LNCAP (cell line): ENCODE measurements at regions not wholly inside any gene's neighbourhood (a gene's known extent, or its start where the extent isn't known, plus 50 kb on each side); places are given as distances from the start of the nearest gene placed in this dataset.

Source experiments
- CTCF ChIP-seq: fragments of 450-650 bp; IDR thresholded peaks from 2 replicates; pipeline ENCODE4 v1.5.1; 2017; ENCODE audit warnings: mild to moderate bottlenecking

GRCh38 chr16:86013867-86014266, 114.9 kb downstream of the IRF8 start:
- TF ChIP-seq CTCF = no peak

- no peak for TF ChIP-seq CTCF
Observed at GRCh38 chr16:86015606-86016005, 116.6 kb downstream of the IRF8 start.

GRCh38 chr16:86016201-86016965, 117.4 kb downstream of the IRF8 start:
- peak; percentile 68 for TF ChIP-seq CTCF

- TF ChIP-seq CTCF = no peak
Observed at GRCh38 chr16:86018071-86018470, 119.1 kb downstream of the IRF8 start.

GRCh38 chr16:86018487-86018886, 119.5 kb downstream of the IRF8 start:
- no peak for TF ChIP-seq CTCF

- TF ChIP-seq CTCF = no peak
Observed at GRCh38 chr16:86018941-86019340, 120.0 kb downstream of the IRF8 start.

GRCh38 chr16:86019446-86020047, 120.6 kb downstream of the IRF8 start:
- peak; percentile 39 for TF ChIP-seq CTCF
